Neural cell (in vitro differentiated cells): ENCODE measurements at regions not wholly inside any gene's neighbourhood (a gene's known extent, or its start where the extent isn't known, plus 50 kb on each side); places are given as distances from the start of the nearest gene placed in this dataset.

Experiments used
- H2AFZ ChIP-seq: fragments of 200-600, 300-800 bp; sonication (generic), shearing (Covaris generic); 2 replicates; pipeline ENCODE4 v1.6.0; 2014; ENCODE audit warnings: low read depth, mild to moderate bottlenecking, antibody characterized with exemption, low read length, moderate library complexity
- H3F3A ChIP-seq: fragments of 200-600 bp; shearing (Covaris generic); 2 replicates; pipeline ENCODE4 v1.6.1; 2016; ENCODE audit warnings: mild to moderate bottlenecking, moderate library complexity, mixed read lengths, antibody characterized with exemption, low read length; ENCODE audit not compliant: insufficient read depth, poor library complexity, severe bottlenecking
- H3K27ac ChIP-seq: fragments of 200-600, 300-800 bp; sonication (generic), shearing (Covaris generic); 2 replicates; pipeline ENCODE4 v1.5.1; 2014; ENCODE audit warnings: mild to moderate bottlenecking, low read length, moderate library complexity
- H3K27me3 ChIP-seq: fragments of 300-800, 200-600 bp; sonication (generic), shearing (Covaris generic); 2 replicates; pipeline ENCODE4 v1.6.0; 2014; ENCODE audit warnings: mild to moderate bottlenecking, low read depth, low read length, moderate library complexity; ENCODE audit not compliant: insufficient read depth
- H3K36me3 ChIP-seq: fragments of 300-800, 200-600 bp; sonication (generic), shearing (Covaris generic); 2 replicates; pipeline ENCODE4 v1.5.1; 2014; ENCODE audit warnings: mild to moderate bottlenecking, antibody characterized with exemption, low read length, moderate library complexity; ENCODE audit not compliant: insufficient read depth
- H3K4me2 ChIP-seq: fragments of 300-800, 200-600 bp; sonication (generic), shearing (Covaris generic); 2 replicates; pipeline ENCODE4 v1.6.0; 2014; ENCODE audit warnings: mild to moderate bottlenecking, low read length
- H3K4me3 ChIP-seq: fragments of 300-800, 200-600 bp; sonication (generic), shearing (Covaris generic); 2 replicates; pipeline ENCODE4 v1.5.1; 2014; ENCODE audit warnings: mild to moderate bottlenecking, low read length, moderate library complexity
- H3K79me2 ChIP-seq: fragments of 200-600 bp; shearing (Covaris generic); replicated peaks from 2 replicates; pipeline ENCODE4 v1.6.0; 2014; ENCODE audit warnings: mild to moderate bottlenecking, low read length, moderate library complexity; ENCODE audit not compliant: insufficient read depth
- H3K9ac ChIP-seq: fragments of 300-800, 200-600 bp; sonication (generic), shearing (Covaris generic); 2 replicates; pipeline ENCODE4 v1.6.1; 2016; ENCODE audit warnings: mild to moderate bottlenecking, low read length, mixed read lengths
- H3K9me2 ChIP-seq: fragments of 200-600 bp; shearing (Covaris generic); 2 replicates; pipeline ENCODE4 v1.6.1; 2016; ENCODE audit warnings: mild to moderate bottlenecking, low read length, mixed read lengths; ENCODE audit not compliant: insufficient read depth
- H3K9me3 ChIP-seq: fragments of 200-600, 300-800 bp; sonication (generic), shearing (Covaris generic); 2 replicates; pipeline ENCODE4 v1.6.1; 2016; ENCODE audit warnings: mild to moderate bottlenecking, mixed run types, low read length, moderate library complexity, mixed read lengths
- H4K20me1 ChIP-seq: fragments of 200-600 bp; shearing (Covaris generic); 2 replicates; pipeline ENCODE4 v1.6.1; 2016; ENCODE audit warnings: mild to moderate bottlenecking, mixed run types; ENCODE audit not compliant: insufficient read depth
- EP300 ChIP-seq: fragments of 450-650 bp; conservative IDR thresholded peaks from 2 replicates; pipeline ENCODE4 v1.6.1; 2014; ENCODE audit warnings: antibody characterized with exemption, mild to moderate bottlenecking, moderate library complexity; ENCODE audit not compliant: poor library complexity, severe bottlenecking
- EZH2 ChIP-seq: fragments of 200-600, 300-800 bp; shearing (Covaris generic), sonication (generic); IDR thresholded peaks from 2 replicates; pipeline ENCODE4 v1.6.1; 2014; ENCODE audit warnings: antibody characterized with exemption, low read length, borderline replicate concordance, mild to moderate bottlenecking; ENCODE audit not compliant: insufficient read depth, poor library complexity, severe bottlenecking
- MXI1 ChIP-seq: fragments of 450-650 bp; conservative IDR thresholded peaks from 2 replicates; pipeline ENCODE4 v1.6.1; 2014; ENCODE audit warnings: antibody characterized with exemption, mild to moderate bottlenecking; ENCODE audit not compliant: poor library complexity, severe bottlenecking
- POLR2AphosphoS5 ChIP-seq: IDR thresholded peaks from 2 replicates; pipeline ENCODE4 v1.6.1; 2012
- RAD21 ChIP-seq: fragments of 450-650 bp; conservative IDR thresholded peaks from 2 replicates; pipeline ENCODE4 v1.6.1; 2014; ENCODE audit warnings: antibody characterized with exemption, mild to moderate bottlenecking, moderate library complexity
- SMC3 ChIP-seq: fragments of 450-650 bp; conservative IDR thresholded peaks from 2 replicates; pipeline ENCODE4 v1.6.1; 2014; ENCODE audit warnings: antibody characterized with exemption, mild to moderate bottlenecking, moderate library complexity; ENCODE audit not compliant: poor library complexity
- TAF1 ChIP-seq: IDR thresholded peaks from 2 replicates; pipeline ENCODE4 v1.6.1; 2012; ENCODE audit warnings: low read depth
- TF ChIP-seq, protein P1 (sequence below): fragments of 450-650 bp; IDR thresholded peaks from 2 replicates; pipeline ENCODE4 v1.5.1; 2014; ENCODE audit warnings: antibody characterized with exemption, mild to moderate bottlenecking, moderate library complexity; ENCODE audit not compliant: poor library complexity, severe bottlenecking
- TF ChIP-seq, protein P2 (sequence below): IDR thresholded peaks from 2 replicates; pipeline ENCODE4 v1.6.1; 2012; ENCODE audit warnings: borderline replicate concordance

DNA sequence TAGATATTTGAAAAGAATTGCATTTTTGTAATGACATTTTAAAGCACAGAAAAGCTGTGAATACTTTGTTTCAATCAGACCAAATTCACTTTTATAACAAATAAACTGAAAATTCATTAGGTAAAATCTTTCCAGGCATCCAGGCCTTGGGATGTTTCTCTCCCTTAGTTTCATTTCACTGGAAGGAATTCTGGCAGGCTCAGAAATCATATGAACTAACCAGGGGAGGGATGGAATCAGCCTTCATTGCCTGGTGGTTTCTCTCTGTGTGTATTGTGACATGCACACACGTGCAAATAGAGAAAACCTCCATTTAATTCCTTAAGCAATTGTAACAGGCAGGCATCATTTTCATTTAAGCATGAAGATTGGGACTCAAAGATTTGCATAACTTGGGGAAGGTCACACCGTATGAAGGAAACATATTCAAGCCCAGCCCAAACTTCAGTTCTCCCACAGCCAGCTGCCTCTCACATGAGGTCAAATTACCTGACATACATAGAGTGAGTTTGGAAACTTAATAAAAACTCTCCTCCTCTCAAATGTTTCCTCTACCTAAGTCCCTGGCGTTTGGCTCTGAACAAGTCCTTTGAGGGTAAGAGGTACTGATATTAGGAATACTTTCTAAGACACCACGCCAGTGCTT, 376.1 kb upstream of the MCTP2 start:
- H3K4me3 ChIP-seq = no peak overlapping the region
- no peaks in the 10 kb centered on the region for H3K27me3 ChIP-seq
- no peaks in the 10 kb centered on the region for H3F3A ChIP-seq
- H2AFZ ChIP-seq = no peak overlapping the region
- TF ChIP-seq, protein P1, sequence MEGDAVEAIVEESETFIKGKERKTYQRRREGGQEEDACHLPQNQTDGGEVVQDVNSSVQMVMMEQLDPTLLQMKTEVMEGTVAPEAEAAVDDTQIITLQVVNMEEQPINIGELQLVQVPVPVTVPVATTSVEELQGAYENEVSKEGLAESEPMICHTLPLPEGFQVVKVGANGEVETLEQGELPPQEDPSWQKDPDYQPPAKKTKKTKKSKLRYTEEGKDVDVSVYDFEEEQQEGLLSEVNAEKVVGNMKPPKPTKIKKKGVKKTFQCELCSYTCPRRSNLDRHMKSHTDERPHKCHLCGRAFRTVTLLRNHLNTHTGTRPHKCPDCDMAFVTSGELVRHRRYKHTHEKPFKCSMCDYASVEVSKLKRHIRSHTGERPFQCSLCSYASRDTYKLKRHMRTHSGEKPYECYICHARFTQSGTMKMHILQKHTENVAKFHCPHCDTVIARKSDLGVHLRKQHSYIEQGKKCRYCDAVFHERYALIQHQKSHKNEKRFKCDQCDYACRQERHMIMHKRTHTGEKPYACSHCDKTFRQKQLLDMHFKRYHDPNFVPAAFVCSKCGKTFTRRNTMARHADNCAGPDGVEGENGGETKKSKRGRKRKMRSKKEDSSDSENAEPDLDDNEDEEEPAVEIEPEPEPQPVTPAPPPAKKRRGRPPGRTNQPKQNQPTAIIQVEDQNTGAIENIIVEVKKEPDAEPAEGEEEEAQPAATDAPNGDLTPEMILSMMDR = no peak
- no peak for TF ChIP-seq EP300
- no peak for TF ChIP-seq POLR2AphosphoS5
- no peak for TF ChIP-seq SMC3
- no peak for TF ChIP-seq TAF1
- TF ChIP-seq, protein P2, sequence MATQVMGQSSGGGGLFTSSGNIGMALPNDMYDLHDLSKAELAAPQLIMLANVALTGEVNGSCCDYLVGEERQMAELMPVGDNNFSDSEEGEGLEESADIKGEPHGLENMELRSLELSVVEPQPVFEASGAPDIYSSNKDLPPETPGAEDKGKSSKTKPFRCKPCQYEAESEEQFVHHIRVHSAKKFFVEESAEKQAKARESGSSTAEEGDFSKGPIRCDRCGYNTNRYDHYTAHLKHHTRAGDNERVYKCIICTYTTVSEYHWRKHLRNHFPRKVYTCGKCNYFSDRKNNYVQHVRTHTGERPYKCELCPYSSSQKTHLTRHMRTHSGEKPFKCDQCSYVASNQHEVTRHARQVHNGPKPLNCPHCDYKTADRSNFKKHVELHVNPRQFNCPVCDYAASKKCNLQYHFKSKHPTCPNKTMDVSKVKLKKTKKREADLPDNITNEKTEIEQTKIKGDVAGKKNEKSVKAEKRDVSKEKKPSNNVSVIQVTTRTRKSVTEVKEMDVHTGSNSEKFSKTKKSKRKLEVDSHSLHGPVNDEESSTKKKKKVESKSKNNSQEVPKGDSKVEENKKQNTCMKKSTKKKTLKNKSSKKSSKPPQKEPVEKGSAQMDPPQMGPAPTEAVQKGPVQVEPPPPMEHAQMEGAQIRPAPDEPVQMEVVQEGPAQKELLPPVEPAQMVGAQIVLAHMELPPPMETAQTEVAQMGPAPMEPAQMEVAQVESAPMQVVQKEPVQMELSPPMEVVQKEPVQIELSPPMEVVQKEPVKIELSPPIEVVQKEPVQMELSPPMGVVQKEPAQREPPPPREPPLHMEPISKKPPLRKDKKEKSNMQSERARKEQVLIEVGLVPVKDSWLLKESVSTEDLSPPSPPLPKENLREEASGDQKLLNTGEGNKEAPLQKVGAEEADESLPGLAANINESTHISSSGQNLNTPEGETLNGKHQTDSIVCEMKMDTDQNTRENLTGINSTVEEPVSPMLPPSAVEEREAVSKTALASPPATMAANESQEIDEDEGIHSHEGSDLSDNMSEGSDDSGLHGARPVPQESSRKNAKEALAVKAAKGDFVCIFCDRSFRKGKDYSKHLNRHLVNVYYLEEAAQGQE = no peak
- TF ChIP-seq RAD21 = no peak
- TF ChIP-seq MXI1 = no peak
- no peak for TF ChIP-seq EZH2
- no peaks in the 10 kb centered on the region for H3K9me2 ChIP-seq
- H3K27ac ChIP-seq = no peak overlapping the region
- H3K4me2 ChIP-seq = no peak overlapping the region
- no peaks in the 10 kb centered on the region for H4K20me1 ChIP-seq
- H3K36me3 ChIP-seq = no peaks in the 10 kb centered on the region
- H3K9ac ChIP-seq = no peak overlapping the region
- no peaks in the 10 kb centered on the region for H3K9me3 ChIP-seq
- no peaks in the 10 kb centered on the region for H3K79me2 ChIP-seq

DNA sequence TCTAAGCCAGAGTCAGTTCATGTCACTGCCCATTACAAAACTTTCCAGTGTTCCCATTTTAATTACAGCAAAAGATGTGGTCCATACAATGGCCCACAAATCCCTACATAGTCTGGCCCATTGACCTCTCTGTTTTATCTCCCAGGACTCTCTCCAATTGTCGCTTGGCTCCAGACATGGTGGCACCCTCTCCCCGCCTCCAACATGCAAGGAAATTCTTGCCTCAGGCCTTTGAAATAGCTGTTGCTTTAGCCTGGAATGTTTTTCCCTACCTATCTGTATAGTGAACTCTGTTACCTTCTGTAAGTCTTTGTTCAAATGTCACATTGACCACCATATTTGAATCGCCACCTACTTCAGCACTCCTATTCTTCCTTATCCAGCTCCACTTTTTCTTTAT, 377.3 kb upstream of the MCTP2 start:
- Histone ChIP-seq H3K4me2 (no peak overlapping the region), H3K27me3 (no peaks in the 10 kb centered on the region), H3K27ac (no peak overlapping the region), H2AFZ (no peak overlapping the region), H3K79me2 (no peaks in the 10 kb centered on the region), H3K36me3 (no peaks in the 10 kb centered on the region), H3K9me2 (no peaks in the 10 kb centered on the region), H4K20me1 (no peaks in the 10 kb centered on the region), H3K4me3 (no peak overlapping the region), H3K9ac (no peak overlapping the region), H3F3A (no peaks in the 10 kb centered on the region), H3K9me3 (no peaks in the 10 kb centered on the region)
- TF ChIP-seq, protein P2 = no peak
- no peak for TF ChIP-seq RAD21
- TF ChIP-seq POLR2AphosphoS5 = no peak
- no peak for TF ChIP-seq MXI1
- TF ChIP-seq, protein P1 = no peak
- no peak for TF ChIP-seq SMC3
- no peak for TF ChIP-seq TAF1
- no peak for TF ChIP-seq EP300
- TF ChIP-seq EZH2 = no peak
